SIG-M5 (cell line): ENCODE measurements at regions not wholly inside any gene's neighbourhood (a gene's known extent, or its start where the extent isn't known, plus 50 kb on each side); places are given as distances from the start of the nearest gene placed in this dataset.

Experiments used
- DNase-seq: peaks from one replicate; lab custom pipeline; 2025; lab: John Stamatoyannopoulos, UW

- no peak for DNase-seq
Measured at GRCh38 chr9:110058304-110058953, 149.5 kb downstream of the C9orf152 start.

- DNase-seq = no peak
Measured at GRCh38 chr9:110059461-110059860, 148.5 kb downstream of the C9orf152 start.

DNA sequence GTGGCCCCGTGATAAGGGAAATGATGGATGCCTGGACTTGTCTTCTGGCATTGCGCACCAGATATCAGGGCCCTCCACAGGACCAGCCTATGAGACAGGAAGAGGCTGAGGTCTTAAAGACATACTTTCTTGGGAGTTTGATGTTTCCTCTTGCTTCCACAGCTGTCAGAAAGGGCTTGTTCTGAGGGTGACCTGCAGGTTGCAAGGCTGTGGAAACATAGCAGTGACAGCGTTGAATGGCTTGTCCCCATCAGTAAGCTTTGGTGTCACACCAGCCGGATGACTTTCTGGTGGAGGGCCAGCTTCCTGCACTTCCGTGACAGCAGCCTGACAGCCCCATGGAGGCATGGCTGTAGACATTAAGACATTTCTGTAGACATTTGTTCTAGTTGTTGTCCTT lies 143.2 kb downstream of the C9orf152 start:
- DNase-seq = peak; percentile 12

DNA sequence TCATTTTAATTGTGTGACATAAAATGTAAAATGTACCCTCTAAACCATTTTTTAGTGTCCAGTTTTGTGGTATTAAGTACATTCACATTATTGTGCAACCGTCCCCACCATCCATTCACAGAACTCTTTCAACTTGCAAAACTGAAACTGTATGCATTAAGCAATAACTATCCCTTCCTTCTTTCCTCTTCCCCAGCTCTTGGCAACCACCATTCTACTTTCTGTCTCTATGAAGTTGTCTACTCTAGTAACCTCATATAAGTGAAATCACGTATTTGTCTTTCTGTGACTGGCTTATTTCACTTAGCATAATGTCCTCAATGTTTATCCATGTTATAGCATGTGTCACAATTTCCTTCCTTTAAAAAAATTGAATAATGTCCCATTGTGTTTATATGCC lies 142.4 kb downstream of the C9orf152 start:
- DNase-seq = peak; percentile 86

- DNase-seq = no peak
Measured at GRCh38 chr9:110066929-110067716, 140.8 kb downstream of the C9orf152 start.

DNA sequence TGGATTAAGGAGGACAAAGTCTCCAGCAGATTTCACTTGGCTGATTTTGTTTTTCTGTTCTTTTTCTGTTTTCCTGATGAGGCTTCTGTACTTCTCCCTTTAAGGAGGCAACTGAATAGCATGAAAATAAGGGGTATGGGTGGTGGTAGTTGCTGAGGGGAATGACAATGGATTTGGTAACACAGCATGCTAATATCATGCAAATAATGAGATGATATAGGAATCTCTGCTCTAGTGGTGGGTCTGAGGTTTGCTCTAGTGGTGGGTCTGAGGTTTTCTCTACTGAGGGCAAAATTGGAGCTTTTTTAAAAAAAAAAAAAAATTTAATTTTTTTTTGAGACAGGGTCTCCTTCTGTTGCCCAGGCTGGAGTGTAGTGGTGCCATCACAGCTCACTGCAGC lies 139.7 kb downstream of the C9orf152 start:
- no peak for DNase-seq

- no peak for DNase-seq
Measured at GRCh38 chr9:110069326-110070248, 138.4 kb downstream of the C9orf152 start.

GRCh38 chr9:110072597-110073355 lies 135.2 kb downstream of the C9orf152 start:
- no peak for DNase-seq

DNA sequence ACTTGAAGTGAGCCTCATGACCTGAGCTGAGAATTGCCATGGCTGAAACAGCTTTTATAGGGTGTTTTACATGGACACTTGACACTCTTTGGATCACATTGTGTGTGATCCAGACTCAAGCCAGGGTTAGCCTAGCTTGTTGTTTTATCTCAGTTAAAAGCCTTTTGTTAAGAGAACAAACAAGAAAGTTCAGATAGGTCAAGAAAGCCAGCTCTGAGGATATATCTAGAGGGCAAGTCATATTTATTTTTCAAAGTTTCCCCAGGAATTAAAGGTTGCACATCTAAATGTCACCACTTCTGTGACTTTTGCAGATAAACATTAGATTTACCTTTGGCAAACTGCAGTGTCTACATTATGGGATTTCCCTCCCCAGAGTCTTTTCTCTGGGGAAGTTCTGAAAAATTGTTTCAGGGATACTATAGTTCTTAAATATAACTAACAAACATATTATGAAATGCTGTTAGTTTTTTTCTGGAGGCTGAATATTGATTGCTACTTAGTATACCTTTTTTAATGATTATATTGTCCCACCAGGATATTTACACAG lies 134.5 kb downstream of the C9orf152 start:
- DNase-seq = no peak

- DNase-seq = no peak
Measured at GRCh38 chr9:110076894-110077725, 130.8 kb downstream of the C9orf152 start.

- no peak for DNase-seq
Measured at GRCh38 chr9:110077925-110078324, 130.0 kb downstream of the C9orf152 start.

- DNase-seq = no peak
Measured at GRCh38 chr9:110078604-110079003, 129.4 kb downstream of the C9orf152 start.

GRCh38 chr9:110081395-110081794 lies 126.6 kb downstream of the C9orf152 start:
- no peak for DNase-seq

DNA sequence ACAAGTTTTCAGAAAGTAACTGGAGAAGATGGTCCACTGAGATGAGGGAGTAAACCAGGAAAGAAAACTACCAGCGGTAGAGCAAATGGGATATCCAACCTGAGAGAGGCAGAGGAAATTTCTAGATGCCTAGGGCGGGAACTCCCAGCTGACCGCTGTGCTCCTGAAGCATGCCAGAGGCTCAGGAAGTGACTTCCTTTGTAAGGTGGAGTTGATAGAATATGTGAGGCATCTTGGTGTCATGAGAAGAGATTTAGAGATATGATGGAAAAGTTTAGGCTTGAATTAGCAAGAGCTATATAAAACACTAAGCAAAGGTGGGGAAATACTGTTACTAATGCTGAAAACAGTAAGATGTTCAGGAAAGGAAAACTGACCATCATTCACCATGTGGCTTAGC lies 124.1 kb downstream of the C9orf152 start:
- DNase-seq = no peak

- no peak for DNase-seq
Measured at GRCh38 chr9:110086537-110086936, 121.4 kb downstream of the C9orf152 start.

- DNase-seq = no peak
Measured at GRCh38 chr9:110087605-110088004, 120.4 kb downstream of the C9orf152 start.

DNA sequence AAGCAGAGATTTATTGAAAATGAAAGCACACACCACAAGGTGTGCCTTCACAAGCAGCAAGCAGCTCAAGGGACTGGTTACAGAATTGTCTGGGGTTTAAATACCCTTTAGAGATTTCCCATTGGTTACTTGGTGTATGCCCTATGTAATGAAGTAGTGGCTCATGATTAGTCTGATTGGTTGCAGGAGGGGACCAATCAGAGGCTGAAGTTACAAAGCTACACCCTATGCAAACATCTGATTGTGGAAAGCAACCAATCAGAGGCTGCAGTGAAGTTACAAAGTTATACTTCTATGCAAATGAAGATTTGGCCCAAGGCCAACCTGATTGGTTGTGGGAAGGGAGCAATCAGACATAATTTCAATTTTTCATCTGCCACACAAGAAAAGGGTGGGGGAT lies 119.9 kb downstream of the C9orf152 start:
- DNase-seq = no peak

- DNase-seq = no peak
Measured at GRCh38 chr9:110089681-110090370, 118.1 kb downstream of the C9orf152 start.

GRCh38 chr9:110092792-110093191 lies 115.2 kb downstream of the C9orf152 start:
- no peak for DNase-seq

- no peak for DNase-seq
Measured at GRCh38 chr9:110093417-110093816, 114.5 kb downstream of the C9orf152 start.
